Keratinocyte (primary cell): ENCODE measurements at regions not wholly inside any gene's neighbourhood (a gene's known extent, or its start where the extent isn't known, plus 50 kb on each side); places are given as distances from the start of the nearest gene placed in this dataset.

Experiments used
- DNase-seq: peaks from one replicate; pipeline ENCODE4 v3.0.0-alpha.2; 2011; ENCODE audit warnings: low read depth, missing footprints, low spot score
- FAIRE-seq: peaks from 2 replicates; lab custom pipeline; 2011; peaks lifted over from hg19 to GRCh38; lab: Jason Lieb, UNC
- H2AFZ ChIP-seq: 2 replicates; pipeline ENCODE4 v1.6.0; 2012; ENCODE audit warnings: low read length, control low read depth, inconsistent platforms; ENCODE audit not compliant: control insufficient read depth
- H3K27ac ChIP-seq: 2 replicates; pipeline ENCODE4 v1.5.1; 2011; ENCODE audit warnings: low read length; ENCODE audit not compliant: control insufficient read depth, insufficient read depth
- H3K27me3 ChIP-seq: 3 replicates; pipeline ENCODE4 v1.6.0; 2011; ENCODE audit warnings: low read length; ENCODE audit not compliant: control insufficient read depth, insufficient read depth; ENCODE audit errors: extremely low read depth
- H3K36me3 ChIP-seq, 2 experiments: 2 replicates in 1 of 2; 3 replicates in 1 of 2; pipeline ENCODE4 v1.5.1; 2011; ENCODE audit warnings: low read length in 2 of 2, mild to moderate bottlenecking in 1 of 2; ENCODE audit not compliant: control insufficient read depth in 2 of 2, insufficient read depth in 2 of 2; ENCODE audit errors: extremely low read depth in 1 of 2
- H3K4me1 ChIP-seq: 3 replicates; pipeline ENCODE4 v1.5.1; 2011; ENCODE audit warnings: low read length; ENCODE audit not compliant: control insufficient read depth, insufficient read depth; ENCODE audit errors: extremely low read depth
- H3K4me2 ChIP-seq: 3 replicates; pipeline ENCODE4 v1.6.0; 2011; ENCODE audit warnings: low read depth, low read length; ENCODE audit not compliant: control insufficient read depth, insufficient read depth; ENCODE audit errors: extremely low read depth
- H3K4me3 ChIP-seq, 3 experiments: fragments of 200-600 bp in 1 of 3; sonication (generic) in 1 of 3; 2 replicates in 2 of 3; 3 replicates in 1 of 3; pipeline ENCODE4 v1.5.1; 2011 to 2016; ENCODE audit warnings: low read length in 3 of 3, mild to moderate bottlenecking in 3 of 3, control low read depth in 2 of 3, inconsistent platforms in 1 of 3, low read depth in 1 of 3, mixed read lengths in 1 of 3, mixed run types in 1 of 3, moderate library complexity in 1 of 3; ENCODE audit not compliant: control insufficient read depth in 2 of 3, insufficient read depth in 2 of 3; ENCODE audit errors: extremely low read depth in 1 of 3
- H3K79me2 ChIP-seq: 2 replicates; pipeline ENCODE4 v1.6.0; 2012; ENCODE audit warnings: low read length; ENCODE audit not compliant: control insufficient read depth, insufficient read depth
- H3K9ac ChIP-seq: 3 replicates; pipeline ENCODE4 v1.6.0; 2011; ENCODE audit warnings: low read length; ENCODE audit not compliant: control insufficient read depth, insufficient read depth; ENCODE audit errors: extremely low read depth
- H3K9me1 ChIP-seq: 3 replicates; pipeline ENCODE4 v1.6.0; 2011; ENCODE audit warnings: low read length; ENCODE audit not compliant: control insufficient read depth, insufficient read depth; ENCODE audit errors: extremely low read depth
- H3K9me3 ChIP-seq: 2 replicates; pipeline ENCODE4 v1.5.1; 2012; ENCODE audit warnings: low read depth, low read length; ENCODE audit not compliant: control insufficient read depth
- H4K20me1 ChIP-seq: 3 replicates; pipeline ENCODE4 v1.6.0; 2011; ENCODE audit warnings: low read length; ENCODE audit not compliant: control insufficient read depth, insufficient read depth; ENCODE audit errors: extremely low read depth
- EZH2 ChIP-seq: IDR thresholded peaks from one replicate; pipeline ENCODE4 v1.6.1; 2012; ENCODE audit warnings: inconsistent platforms, mild to moderate bottlenecking, low read length, moderate library complexity
- dilution Hi-C: fragments of 300-500 bp; cut with MboI; formaldehyde crosslinking; loops from one replicate; pipeline ENCODE4 v1.7.0; 2020; ENCODE audit warnings: low sequenced_read_pairs; ENCODE audit not compliant: extremely low pct_ligation_motif_present
- TF ChIP-seq, protein P1 (sequence below), 3 experiments: IDR thresholded peaks in 1 of 3; conservative IDR thresholded peaks in 1 of 3; optimal IDR thresholded peaks in 1 of 3; 2 replicates in 2 of 3; 3 replicates in 1 of 3; pipeline versions ENCODE3 to v1.5.1; 2011; ENCODE audit warnings: low read length in 3 of 3, mild to moderate bottlenecking in 3 of 3, moderate library complexity in 2 of 3, control low read depth in 1 of 3, inconsistent platforms in 1 of 3; ENCODE audit not compliant: insufficient read depth in 2 of 3; ENCODE audit errors: extremely low read depth in 1 of 3

DNA sequence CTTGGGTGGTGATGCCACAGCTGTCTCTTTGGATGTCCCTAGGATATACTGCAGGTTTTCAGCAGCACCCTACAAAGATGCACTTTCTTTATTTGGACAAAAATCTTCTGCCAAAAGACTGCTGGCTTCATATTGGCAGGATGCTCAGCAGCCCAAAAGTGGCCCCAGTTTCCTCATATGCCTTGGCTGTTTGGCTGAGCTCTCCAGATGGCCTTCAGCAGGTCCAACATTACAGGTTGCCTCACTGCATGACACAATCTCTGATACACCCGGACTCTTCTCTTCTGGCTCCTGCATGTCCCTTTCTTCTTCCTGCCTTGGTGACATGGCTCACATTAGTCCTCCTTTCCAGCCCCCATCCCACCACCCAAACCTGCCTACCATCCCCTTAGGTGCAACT lies 323.7 kb upstream of the CDH4 start:
- no peak overlapping the region for H3K27ac ChIP-seq
- FAIRE-seq (no peak), DNase-seq (no peak)
- no peaks in the 10 kb centered on the region for H3K9me3 ChIP-seq
- no peaks in the 10 kb centered on the region for H4K20me1 ChIP-seq
- no peak for TF ChIP-seq EZH2
- TF ChIP-seq, protein P1, sequence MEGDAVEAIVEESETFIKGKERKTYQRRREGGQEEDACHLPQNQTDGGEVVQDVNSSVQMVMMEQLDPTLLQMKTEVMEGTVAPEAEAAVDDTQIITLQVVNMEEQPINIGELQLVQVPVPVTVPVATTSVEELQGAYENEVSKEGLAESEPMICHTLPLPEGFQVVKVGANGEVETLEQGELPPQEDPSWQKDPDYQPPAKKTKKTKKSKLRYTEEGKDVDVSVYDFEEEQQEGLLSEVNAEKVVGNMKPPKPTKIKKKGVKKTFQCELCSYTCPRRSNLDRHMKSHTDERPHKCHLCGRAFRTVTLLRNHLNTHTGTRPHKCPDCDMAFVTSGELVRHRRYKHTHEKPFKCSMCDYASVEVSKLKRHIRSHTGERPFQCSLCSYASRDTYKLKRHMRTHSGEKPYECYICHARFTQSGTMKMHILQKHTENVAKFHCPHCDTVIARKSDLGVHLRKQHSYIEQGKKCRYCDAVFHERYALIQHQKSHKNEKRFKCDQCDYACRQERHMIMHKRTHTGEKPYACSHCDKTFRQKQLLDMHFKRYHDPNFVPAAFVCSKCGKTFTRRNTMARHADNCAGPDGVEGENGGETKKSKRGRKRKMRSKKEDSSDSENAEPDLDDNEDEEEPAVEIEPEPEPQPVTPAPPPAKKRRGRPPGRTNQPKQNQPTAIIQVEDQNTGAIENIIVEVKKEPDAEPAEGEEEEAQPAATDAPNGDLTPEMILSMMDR (optimal IDR thresholded peaks at IDR 0.05 in 1 of 3, IDR thresholded peaks at IDR 0.05 in 1 of 3, conservative IDR thresholded peaks at IDR 0.05 in 1 of 3; ENCODE audit: extremely low read depth in 1 of 3, insufficient read depth in 2 of 3, low read length in 3 of 3) = no peak
- H3K27me3 ChIP-seq = peaks cover 5% of the 10 kb centered on the region
- no peak overlapping the region for H2AFZ ChIP-seq
- dilution Hi-C loops = no loop called here
- H3K4me1 ChIP-seq = no peaks in the 10 kb centered on the region
- no peak overlapping the region for H3K4me2 ChIP-seq
- no peaks in the 10 kb centered on the region for H3K9me1 ChIP-seq
- no peaks in the 10 kb centered on the region for H3K79me2 ChIP-seq
- no peak overlapping the region for H3K9ac ChIP-seq
- no peaks in the 10 kb centered on the region for H3K36me3 ChIP-seq
- no peak overlapping the region for H3K4me3 ChIP-seq

DNA sequence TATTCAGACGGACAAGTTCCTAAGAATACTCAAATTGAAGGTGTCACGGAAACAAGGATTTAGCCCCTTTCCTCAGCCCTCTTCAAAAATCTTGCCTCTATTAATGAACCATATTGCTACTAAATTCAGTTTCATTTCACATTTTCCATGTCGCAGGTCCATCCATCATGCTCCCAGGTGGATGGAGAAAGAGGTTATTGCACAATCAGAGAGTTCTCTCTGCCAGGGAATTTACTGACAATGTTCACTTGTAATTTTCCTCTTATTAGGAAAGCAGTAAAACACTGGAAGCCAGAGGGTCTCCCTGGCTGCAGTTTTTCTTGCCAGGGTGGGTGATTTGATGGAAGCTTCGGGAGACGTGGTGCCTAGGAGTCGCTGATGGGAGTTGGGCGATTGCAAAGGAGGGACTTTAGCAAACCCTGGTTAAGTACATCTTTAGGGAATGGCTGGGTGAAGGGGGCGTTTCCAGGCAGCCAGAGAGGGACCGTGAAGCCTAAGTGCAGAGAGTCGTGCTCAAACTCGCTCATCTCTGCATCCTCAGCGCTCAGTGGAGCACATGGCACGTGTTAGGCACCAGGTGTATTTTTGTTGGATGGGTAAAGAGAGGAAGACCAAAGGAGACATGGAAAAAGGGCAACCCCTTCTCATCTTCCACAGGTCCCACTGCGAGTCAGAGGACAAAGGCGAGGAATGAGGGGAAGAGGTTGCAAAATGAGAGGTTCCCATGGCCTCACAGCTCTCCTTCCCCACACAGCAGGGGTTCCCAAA lies 321.9 kb upstream of the CDH4 start:
- dilution Hi-C loops = no loop called here

More for the DNA sequence above, 321.9 kb upstream of the CDH4 start:
- Histone ChIP-seq H3K4me3 (no peak overlapping the region), H3K4me2 (no peak overlapping the region), H3K9me3 (no peaks in the 10 kb centered on the region), H4K20me1 (no peaks in the 10 kb centered on the region), H3K79me2 (no peaks in the 10 kb centered on the region), H3K27me3 (peaks cover 5% of the 10 kb centered on the region), H2AFZ (no peak overlapping the region), H3K27ac (no peak overlapping the region), H3K36me3 (no peaks in the 10 kb centered on the region), H3K4me1 (no peaks in the 10 kb centered on the region), H3K9me1 (no peaks in the 10 kb centered on the region), H3K9ac (no peak overlapping the region)
- no peak for FAIRE-seq
- no peak for DNase-seq
- no peak for TF ChIP-seq EZH2
- TF ChIP-seq, protein P1 (optimal IDR thresholded peaks at IDR 0.05 in 1 of 3, IDR thresholded peaks at IDR 0.05 in 1 of 3, conservative IDR thresholded peaks at IDR 0.05 in 1 of 3; ENCODE audit: extremely low read depth in 1 of 3, insufficient read depth in 2 of 3, low read length in 3 of 3) = no peak
